Kidney tubule cell (primary cell): ENCODE measurements at regions not wholly inside any gene's neighbourhood (a gene's known extent, or its start where the extent isn't known, plus 50 kb on each side); places are given as distances from the start of the nearest gene placed in this dataset.

Source experiments
- DNase-seq: peaks from one replicate; pipeline ENCODE4 v3.0.0-alpha.2; 2018; ENCODE audit warnings: low spot score

- DNase-seq = no peak
Measured at GRCh38 chr12:16415155-16415554, 67.7 kb downstream of the MGST1 start.

DNA sequence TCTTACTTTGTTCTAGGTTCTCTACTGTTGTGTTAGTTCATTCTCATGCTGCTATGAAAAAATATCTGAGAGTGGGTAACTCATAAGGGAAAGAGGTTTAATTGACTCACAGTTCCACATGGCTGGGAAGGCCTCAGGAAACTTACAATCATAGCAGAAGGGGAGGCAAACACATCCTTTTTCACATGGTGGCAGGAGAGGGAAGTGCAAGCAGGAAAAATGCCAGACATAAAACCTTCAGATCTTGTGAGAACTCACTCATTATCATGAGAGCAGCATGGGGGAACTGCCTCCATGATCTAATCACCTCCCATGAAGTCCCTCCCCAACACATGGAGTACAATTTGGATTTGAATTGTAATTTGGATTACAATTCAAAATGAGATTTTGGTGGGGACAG, 69.6 kb downstream of the MGST1 start:
- DNase-seq = no peak

DNA sequence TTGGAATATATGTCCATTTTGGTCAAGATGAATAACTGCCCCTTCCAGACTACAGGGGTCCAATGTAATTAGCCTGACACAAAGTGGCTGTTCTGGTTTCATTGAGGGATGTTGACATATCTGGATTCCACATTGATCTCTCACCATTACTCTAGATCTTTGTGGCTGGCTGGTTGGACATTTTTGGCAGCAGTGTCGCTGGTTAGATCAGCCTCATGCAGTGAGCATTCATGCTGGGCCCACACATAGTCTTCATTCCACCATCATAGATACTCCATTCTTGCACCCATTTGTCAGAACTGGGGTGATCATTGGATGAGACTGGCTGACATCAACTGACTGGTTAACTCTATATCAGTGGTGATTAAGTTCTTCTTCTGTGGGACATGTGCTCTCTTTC, 74.4 kb downstream of the MGST1 start:
- no peak for DNase-seq

DNA sequence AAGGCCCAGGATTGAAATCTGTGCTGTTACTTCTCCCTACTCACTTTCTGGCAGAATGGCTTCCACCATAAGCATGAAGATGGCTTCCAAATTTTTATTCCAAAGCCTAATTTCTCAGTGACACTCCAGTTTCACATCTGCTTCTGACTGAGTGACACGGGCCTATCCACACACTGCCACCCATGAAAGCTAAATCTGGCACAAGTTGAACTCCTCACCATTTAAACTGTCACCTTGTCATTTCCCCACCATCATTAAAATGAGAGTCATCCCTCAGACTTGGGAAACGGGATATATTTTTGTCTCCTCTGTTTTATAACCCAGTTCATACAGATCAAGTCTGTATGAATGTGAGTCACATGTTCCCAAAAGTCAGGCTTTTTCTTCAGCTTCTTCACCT, 77.1 kb downstream of the MGST1 start:
- DNase-seq = no peak

DNA sequence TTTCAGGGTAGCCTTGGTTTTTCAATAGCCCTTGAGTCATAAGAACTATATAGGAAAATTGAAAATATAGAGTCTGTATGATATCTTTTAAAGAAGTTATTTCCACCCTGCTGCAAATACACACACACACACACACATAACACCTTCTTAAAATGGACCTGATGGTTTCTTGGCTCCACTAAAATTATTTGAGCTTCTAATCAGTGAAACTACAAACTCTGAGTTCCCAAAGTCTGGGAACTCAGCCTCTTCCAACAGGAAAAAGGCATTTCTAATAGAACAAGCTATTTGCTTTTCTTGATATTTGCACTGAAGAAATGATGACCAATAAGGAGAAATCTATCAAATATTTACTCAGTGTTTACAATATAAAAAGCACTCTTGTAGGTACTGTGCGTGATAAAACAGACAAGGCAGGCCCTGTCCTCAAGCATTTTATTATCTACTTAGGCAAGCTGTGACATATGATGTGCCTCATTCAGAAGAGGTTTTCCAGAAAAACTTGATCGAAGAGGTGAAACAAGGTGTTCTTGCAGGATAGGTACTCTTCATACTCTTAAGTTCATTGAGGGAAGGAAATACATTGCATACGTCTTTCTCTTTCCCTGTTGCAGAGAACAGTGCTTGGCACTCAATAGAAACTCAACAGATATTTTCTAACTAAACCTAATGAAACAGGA, 88.6 kb downstream of the MGST1 start:
- no peak for DNase-seq

DNA sequence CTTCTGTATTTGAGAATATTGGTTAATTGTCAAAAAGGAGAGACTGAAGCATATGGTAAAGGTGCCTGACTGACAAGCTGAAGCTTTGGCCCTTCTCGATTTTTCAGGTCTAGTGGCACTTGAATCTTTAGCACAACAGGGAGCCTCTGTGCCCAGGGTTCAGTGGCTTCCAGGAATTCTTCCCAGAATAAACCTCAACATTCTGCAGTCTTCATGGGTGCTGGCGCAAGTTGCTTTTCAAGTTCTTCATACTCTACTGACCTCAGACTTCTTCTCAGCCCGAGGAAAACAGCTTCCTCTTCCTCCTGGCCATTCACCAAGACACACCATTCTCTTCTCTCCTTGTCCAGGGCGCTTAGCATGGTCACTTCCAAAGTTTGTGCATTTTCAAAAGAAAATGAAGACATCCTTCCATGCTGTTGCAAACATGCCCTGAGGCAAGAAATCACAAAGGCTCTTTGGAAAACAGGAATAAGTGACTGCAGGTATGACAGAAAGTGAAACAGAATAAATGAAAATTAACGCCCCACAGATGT, 89.9 kb downstream of the MGST1 start:
- DNase-seq = peak; percentile 69

GRCh38 chr12:16437926-16438325, 90.5 kb downstream of the MGST1 start:
- no peak for DNase-seq

- DNase-seq = no peak
Measured at GRCh38 chr12:16449459-16449858, 102.0 kb downstream of the MGST1 start.

DNA sequence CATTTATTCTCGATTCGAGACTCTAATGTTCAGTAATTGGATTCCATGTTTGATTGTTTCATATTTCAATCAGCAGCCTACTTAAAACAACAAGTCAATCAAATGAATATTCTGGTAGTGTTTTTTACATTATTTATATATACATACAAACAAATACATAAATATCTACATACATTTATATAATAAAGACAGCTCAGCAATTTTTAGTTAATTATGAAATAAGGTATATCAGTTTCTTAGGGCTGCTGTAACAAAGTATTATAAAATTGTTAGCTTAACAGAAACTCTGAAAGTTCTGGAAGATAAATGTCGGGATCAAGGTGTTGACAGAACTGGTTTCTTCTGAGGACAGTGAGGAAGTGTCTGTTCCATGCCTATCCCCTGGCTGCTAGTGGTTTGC, 105.9 kb downstream of the MGST1 start:
- no peak for DNase-seq

- DNase-seq = peak; percentile 54
Measured at GRCh38 chr12:16454481-16454880, 107.0 kb downstream of the MGST1 start.

- DNase-seq = no peak
Measured at GRCh38 chr12:16458521-16459078, 111.2 kb downstream of the MGST1 start.

DNA sequence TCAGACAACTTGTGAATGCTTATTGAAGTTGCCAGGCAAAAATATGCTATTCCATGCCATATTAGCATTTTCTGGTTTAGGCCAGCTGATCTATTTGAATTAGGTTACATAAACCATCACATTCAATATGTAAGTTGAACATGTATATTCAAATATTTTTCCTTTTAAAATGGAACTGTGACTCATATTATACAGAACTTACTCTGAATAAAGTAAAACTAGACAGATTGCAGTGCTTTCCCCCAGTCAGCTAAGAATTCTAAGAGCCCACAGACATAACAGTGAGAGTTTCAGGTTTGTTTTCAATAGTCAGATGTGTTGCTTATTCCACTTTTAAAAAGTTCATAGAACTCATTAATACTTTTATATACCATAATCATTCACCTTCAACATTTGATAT, 119.8 kb downstream of the MGST1 start:
- DNase-seq = no peak

DNA sequence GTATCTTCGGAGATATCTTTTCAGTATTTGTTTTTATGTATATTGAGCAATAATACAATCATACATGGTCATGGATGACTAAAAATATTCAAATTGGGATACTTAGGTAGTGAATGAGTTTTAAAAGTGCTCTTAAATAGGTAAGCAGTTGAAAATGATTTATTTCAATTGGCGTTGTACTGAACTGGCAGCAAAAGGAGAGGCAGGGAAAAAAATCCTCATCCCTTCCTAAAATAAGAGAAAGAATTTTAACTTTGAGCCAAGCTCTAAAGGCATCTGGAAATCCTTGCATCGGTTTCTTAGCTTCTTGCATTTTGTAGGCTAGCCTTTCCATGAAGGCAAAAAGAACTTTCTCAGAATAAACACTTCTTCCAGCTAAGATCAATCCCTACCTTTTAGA, 125.2 kb downstream of the MGST1 start:
- DNase-seq = no peak

- peak; percentile 13 for DNase-seq
Measured at GRCh38 chr12:16473610-16474326, 126.3 kb downstream of the MGST1 start.

GRCh38 chr12:16474801-16475200, 127.4 kb downstream of the MGST1 start:
- no peak for DNase-seq

- no peak for DNase-seq
Measured at GRCh38 chr12:16475521-16475920, 128.1 kb downstream of the MGST1 start.

DNA sequence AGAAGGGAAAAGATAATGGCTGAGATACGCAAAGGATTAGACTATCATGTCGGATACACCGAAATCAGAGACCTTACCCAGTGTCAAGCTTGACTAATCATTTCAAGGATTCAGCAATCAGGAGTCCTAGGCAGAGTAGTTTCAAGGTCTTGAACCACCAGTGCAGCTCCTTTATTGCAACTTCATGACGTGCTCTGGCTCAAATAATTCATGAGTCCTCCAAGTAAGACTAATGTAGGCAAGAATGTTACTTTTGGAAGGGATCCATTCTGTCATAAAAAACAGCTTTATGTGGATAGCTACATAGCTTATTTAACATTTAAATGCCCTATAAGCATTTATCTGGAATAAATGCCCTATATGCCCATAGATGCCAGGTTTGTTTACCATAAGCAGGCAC, 123.2 kb downstream of the LMO3 start:
- no peak for DNase-seq

- DNase-seq = no peak
Measured at GRCh38 chr12:16492240-16492639, 113.7 kb downstream of the LMO3 start.

- DNase-seq = no peak
Measured at GRCh38 chr12:16492820-16493797, 112.9 kb downstream of the LMO3 start.

- no peak for DNase-seq
Measured at GRCh38 chr12:16495196-16495595, 110.8 kb downstream of the LMO3 start.
